D341Med (cell line): ENCODE measurements at regions not wholly inside any gene's neighbourhood (a gene's known extent, or its start where the extent isn't known, plus 50 kb on each side); places are given as distances from the start of the nearest gene placed in this dataset.

ENCODE experiments used
- DNase-seq: peaks from one replicate; pipeline ENCODE4 v3.0.0; 2012; ENCODE audit warnings: low spot score

- DNase-seq: no peak
These were observed 379.4 kb downstream of the TNS1 start for GRCh38 chr2:217623281-217623912.

GRCh38 chr2:217622205-217623060 lies 380.4 kb downstream of the TNS1 start:
- DNase-seq: no peak

- no peak for DNase-seq
These were observed 381.4 kb downstream of the TNS1 start for GRCh38 chr2:217621391-217621801.

GRCh38 chr2:217618744-217619143 lies 384.1 kb downstream of the TNS1 start:
- DNase-seq: no peak

GRCh38 chr2:217617616-217618022 lies 385.2 kb downstream of the TNS1 start:
- no peak for DNase-seq

- no peak for DNase-seq
These were observed 385.9 kb downstream of the TNS1 start for GRCh38 chr2:217616936-217617335.

- DNase-seq: no peak
These were observed 387.6 kb downstream of the TNS1 start for GRCh38 chr2:217615171-217615570.

GRCh38 chr2:217614498-217614897 lies 388.3 kb downstream of the TNS1 start:
- DNase-seq: no peak

GRCh38 chr2:217614096-217614495 lies 388.7 kb downstream of the TNS1 start:
- no peak for DNase-seq

GRCh38 chr2:217612920-217613319 lies 389.9 kb downstream of the TNS1 start:
- no peak for DNase-seq

- DNase-seq: no peak
These were observed 390.6 kb downstream of the TNS1 start for GRCh38 chr2:217612211-217612610.

GRCh38 chr2:217611626-217612127 lies 391.1 kb downstream of the TNS1 start:
- no peak for DNase-seq

- DNase-seq: no peak
These were observed 391.7 kb downstream of the TNS1 start for GRCh38 chr2:217611056-217611455.

GRCh38 chr2:217610401-217610814 lies 392.4 kb downstream of the TNS1 start:
- DNase-seq: no peak

GRCh38 chr2:217609952-217610351 lies 392.8 kb downstream of the TNS1 start:
- no peak for DNase-seq

- no peak for DNase-seq
These were observed 396.5 kb downstream of the TNS1 start for GRCh38 chr2:217606296-217606695.

- DNase-seq: no peak
These were observed 398.1 kb downstream of the TNS1 start for GRCh38 chr2:217604527-217605194.

GRCh38 chr2:217601601-217602000 lies 401.2 kb downstream of the TNS1 start:
- DNase-seq: no peak

- DNase-seq: no peak
These were observed 402.9 kb downstream of the TNS1 start for GRCh38 chr2:217599906-217600305.

- no peak for DNase-seq
These were observed 405.1 kb downstream of the TNS1 start for GRCh38 chr2:217597681-217598080.

- DNase-seq: no peak
These were observed 405.6 kb downstream of the TNS1 start for GRCh38 chr2:217597145-217597544.

GRCh38 chr2:217593732-217594131 lies 409.1 kb downstream of the TNS1 start:
- DNase-seq: no peak

- no peak for DNase-seq
These were observed 414.5 kb downstream of the TNS1 start for GRCh38 chr2:217588266-217588665.
